ENCODE measurements at regions not wholly inside any gene's neighbourhood (a gene's known extent, or its start where the extent isn't known, plus 50 kb on each side); places are given as distances from the start of the nearest gene placed in this dataset.

- no peak overlapping the region for H3K4me3 ChIP-seq (replicated peaks; ENCODE audit: low read depth, low read length)
- TF ChIP-seq, protein P1, sequence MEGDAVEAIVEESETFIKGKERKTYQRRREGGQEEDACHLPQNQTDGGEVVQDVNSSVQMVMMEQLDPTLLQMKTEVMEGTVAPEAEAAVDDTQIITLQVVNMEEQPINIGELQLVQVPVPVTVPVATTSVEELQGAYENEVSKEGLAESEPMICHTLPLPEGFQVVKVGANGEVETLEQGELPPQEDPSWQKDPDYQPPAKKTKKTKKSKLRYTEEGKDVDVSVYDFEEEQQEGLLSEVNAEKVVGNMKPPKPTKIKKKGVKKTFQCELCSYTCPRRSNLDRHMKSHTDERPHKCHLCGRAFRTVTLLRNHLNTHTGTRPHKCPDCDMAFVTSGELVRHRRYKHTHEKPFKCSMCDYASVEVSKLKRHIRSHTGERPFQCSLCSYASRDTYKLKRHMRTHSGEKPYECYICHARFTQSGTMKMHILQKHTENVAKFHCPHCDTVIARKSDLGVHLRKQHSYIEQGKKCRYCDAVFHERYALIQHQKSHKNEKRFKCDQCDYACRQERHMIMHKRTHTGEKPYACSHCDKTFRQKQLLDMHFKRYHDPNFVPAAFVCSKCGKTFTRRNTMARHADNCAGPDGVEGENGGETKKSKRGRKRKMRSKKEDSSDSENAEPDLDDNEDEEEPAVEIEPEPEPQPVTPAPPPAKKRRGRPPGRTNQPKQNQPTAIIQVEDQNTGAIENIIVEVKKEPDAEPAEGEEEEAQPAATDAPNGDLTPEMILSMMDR (IDR thresholded peaks at IDR 0.05; ENCODE audit: low read depth, low read length, missing control alignments), result no peak
- DNase-seq (ENCODE audit: extremely low read depth, low read depth), result no peak
These were observed 833.7 kb upstream of the ROBO1 start for GRCh38 chr3:80601479-80601878.

DNA sequence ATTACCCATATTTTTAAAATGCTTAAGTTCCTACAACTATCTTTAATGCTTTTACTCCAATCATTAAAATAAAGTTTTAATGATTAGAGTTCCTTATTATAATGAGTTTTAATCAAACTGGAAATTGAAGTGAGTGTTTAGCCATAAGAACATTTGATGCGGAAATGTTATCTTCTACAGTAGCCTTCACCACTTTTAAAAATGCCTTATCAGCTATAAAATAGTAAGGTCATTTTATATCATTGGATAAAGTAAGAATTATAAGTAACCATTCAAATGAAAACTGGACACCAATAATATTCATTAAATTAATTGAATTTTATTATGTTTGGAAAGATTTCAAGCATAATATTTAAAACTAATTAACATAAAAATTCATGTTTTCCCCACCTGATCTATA, 825.0 kb upstream of the ROBO1 start:
- TF ChIP-seq, protein P1 (IDR thresholded peaks at IDR 0.05; ENCODE audit: low read depth, low read length, missing control alignments), result no peak
- no peak overlapping the region for H3K4me3 ChIP-seq (replicated peaks; ENCODE audit: low read depth, low read length)
- DNase-seq (ENCODE audit: extremely low read depth, low read depth), result no peak

DNA sequence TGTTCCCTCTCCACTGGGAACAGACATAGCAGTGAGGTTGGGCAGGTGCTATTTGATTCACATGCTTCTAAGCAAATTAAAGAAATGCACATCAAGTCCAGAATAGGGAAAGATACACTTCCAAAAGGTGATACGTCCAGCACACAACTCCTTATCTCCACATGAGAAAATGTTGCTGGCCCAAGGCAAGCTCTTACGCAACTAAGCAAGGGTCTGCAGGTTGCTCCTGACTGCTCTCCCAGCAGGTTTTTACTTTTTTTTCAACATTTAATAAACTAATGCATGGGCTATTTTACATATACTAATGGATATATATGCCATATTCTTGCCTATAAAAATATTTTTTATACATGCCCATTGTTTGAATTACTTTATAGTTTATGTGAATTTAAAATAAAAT, 818.5 kb upstream of the ROBO1 start:
- TF ChIP-seq, protein P1 (IDR thresholded peaks at IDR 0.05; ENCODE audit: low read depth, low read length, missing control alignments), result no peak
- DNase-seq (ENCODE audit: extremely low read depth, low read depth), result no peak
- no peak overlapping the region for H3K4me3 ChIP-seq (replicated peaks; ENCODE audit: low read depth, low read length)

- TF ChIP-seq, protein P1 (IDR thresholded peaks at IDR 0.05; ENCODE audit: low read depth, low read length, missing control alignments), result no peak
- DNase-seq (ENCODE audit: extremely low read depth, low read depth), result no peak
These were observed 812.3 kb upstream of the ROBO1 start for GRCh38 chr3:80580146-80580545.

DNA sequence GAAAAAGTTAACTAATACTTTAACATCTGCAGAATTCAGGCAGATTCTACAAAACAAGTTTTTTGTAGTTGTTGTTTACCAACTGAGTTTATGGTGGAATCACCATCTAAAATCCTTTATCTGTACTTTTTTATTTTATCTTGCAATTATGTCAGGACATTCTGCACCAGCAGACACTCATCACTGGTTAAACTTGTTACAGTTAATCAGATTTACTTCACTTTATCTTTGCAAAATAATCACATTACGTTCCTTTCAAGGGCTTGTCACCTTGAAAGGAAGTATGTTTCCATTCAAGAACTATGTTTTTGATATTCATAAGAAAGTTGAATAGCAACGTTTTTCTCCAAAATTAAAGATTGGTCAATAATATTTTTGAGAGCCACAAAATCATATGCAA, 796.6 kb upstream of the ROBO1 start:
- DNase-seq (ENCODE audit: extremely low read depth, low read depth), result no peak
- no peak overlapping the region for H3K4me3 ChIP-seq (replicated peaks; ENCODE audit: low read depth, low read length)
- TF ChIP-seq, protein P1 (IDR thresholded peaks at IDR 0.05; ENCODE audit: low read depth, low read length, missing control alignments), result no peak

More at GRCh38 chr3:80580146-80580545, 812.3 kb upstream of the ROBO1 start:
- H3K4me3 ChIP-seq (replicated peaks; ENCODE audit: low read depth, low read length), result no peak overlapping the region

DNA sequence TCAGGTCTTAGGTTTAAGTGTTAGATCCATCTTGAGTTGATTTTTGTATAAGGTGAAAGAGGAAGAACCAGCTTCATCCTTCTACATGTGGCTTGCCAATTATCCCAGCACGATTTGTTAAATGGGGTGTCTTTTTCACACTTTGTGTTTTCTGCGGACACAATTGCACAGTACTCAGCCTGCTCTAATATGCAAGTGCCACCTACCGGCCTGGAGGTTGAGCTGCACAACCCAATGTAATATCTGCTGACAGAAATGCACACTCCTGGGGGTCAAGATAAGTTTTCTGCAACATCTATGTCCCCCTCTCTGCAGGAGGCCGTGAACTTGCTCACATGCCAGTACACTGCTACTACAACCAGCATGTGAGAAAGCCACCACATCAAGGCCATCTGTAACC, 791.9 kb upstream of the ROBO1 start:
- TF ChIP-seq, protein P1 (IDR thresholded peaks at IDR 0.05; ENCODE audit: low read depth, low read length, missing control alignments), result no peak
- H3K4me3 ChIP-seq (replicated peaks; ENCODE audit: low read depth, low read length), result no peak overlapping the region
- DNase-seq (ENCODE audit: extremely low read depth, low read depth), result no peak

DNA sequence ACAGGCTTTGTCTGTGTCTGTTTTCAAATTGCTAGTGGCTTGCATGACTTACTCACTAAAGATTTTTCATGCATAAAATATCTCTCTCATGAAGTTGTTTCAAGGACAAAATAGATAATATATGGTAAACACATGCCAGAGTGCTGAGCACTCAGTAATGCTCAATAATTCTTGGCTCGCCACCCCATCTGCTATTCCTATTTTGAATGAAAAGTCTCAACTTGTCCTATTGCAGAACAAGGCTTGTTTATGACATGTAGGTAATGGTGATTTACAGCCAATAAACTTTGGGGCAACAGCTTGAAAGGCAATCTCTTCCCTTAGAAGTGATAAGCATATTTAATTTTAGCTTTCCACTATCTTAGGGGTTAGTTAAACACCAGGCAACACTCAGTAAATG, 789.0 kb upstream of the ROBO1 start:
- H3K4me3 ChIP-seq (replicated peaks; ENCODE audit: low read depth, low read length), result no peak overlapping the region
- TF ChIP-seq, protein P1 (IDR thresholded peaks at IDR 0.05; ENCODE audit: low read depth, low read length, missing control alignments), result no peak
- no peak for DNase-seq (ENCODE audit: extremely low read depth, low read depth)
